Keratinocyte (primary cell): ENCODE measurements at regions not wholly inside any gene's neighbourhood (a gene's known extent, or its start where the extent isn't known, plus 50 kb on each side); places are given as distances from the start of the nearest gene placed in this dataset.

Experiments used
- DNase-seq: peaks from one replicate; pipeline ENCODE4 v3.0.0-alpha.2; 2011; ENCODE audit warnings: low read depth, missing footprints, low spot score
- FAIRE-seq: peaks from 2 replicates; lab custom pipeline; 2011; peaks lifted over from hg19 to GRCh38; lab: Jason Lieb, UNC
- H2AFZ ChIP-seq: 2 replicates; pipeline ENCODE4 v1.6.0; 2012; ENCODE audit warnings: low read length, control low read depth, inconsistent platforms; ENCODE audit not compliant: control insufficient read depth
- H3K27ac ChIP-seq: 2 replicates; pipeline ENCODE4 v1.5.1; 2011; ENCODE audit warnings: low read length; ENCODE audit not compliant: control insufficient read depth, insufficient read depth
- H3K27me3 ChIP-seq: 3 replicates; pipeline ENCODE4 v1.6.0; 2011; ENCODE audit warnings: low read length; ENCODE audit not compliant: control insufficient read depth, insufficient read depth; ENCODE audit errors: extremely low read depth
- H3K36me3 ChIP-seq, 2 experiments: 2 replicates in 1 of 2; 3 replicates in 1 of 2; pipeline ENCODE4 v1.5.1; 2011; ENCODE audit warnings: low read length in 2 of 2, mild to moderate bottlenecking in 1 of 2; ENCODE audit not compliant: control insufficient read depth in 2 of 2, insufficient read depth in 2 of 2; ENCODE audit errors: extremely low read depth in 1 of 2
- H3K4me1 ChIP-seq: 3 replicates; pipeline ENCODE4 v1.5.1; 2011; ENCODE audit warnings: low read length; ENCODE audit not compliant: control insufficient read depth, insufficient read depth; ENCODE audit errors: extremely low read depth
- H3K4me2 ChIP-seq: 3 replicates; pipeline ENCODE4 v1.6.0; 2011; ENCODE audit warnings: low read depth, low read length; ENCODE audit not compliant: control insufficient read depth, insufficient read depth; ENCODE audit errors: extremely low read depth
- H3K4me3 ChIP-seq, 3 experiments: fragments of 200-600 bp in 1 of 3; sonication (generic) in 1 of 3; 2 replicates in 2 of 3; 3 replicates in 1 of 3; pipeline ENCODE4 v1.5.1; 2011 to 2016; ENCODE audit warnings: low read length in 3 of 3, mild to moderate bottlenecking in 3 of 3, control low read depth in 2 of 3, inconsistent platforms in 1 of 3, low read depth in 1 of 3, mixed read lengths in 1 of 3, mixed run types in 1 of 3, moderate library complexity in 1 of 3; ENCODE audit not compliant: control insufficient read depth in 2 of 3, insufficient read depth in 2 of 3; ENCODE audit errors: extremely low read depth in 1 of 3
- H3K79me2 ChIP-seq: 2 replicates; pipeline ENCODE4 v1.6.0; 2012; ENCODE audit warnings: low read length; ENCODE audit not compliant: control insufficient read depth, insufficient read depth
- H3K9ac ChIP-seq: 3 replicates; pipeline ENCODE4 v1.6.0; 2011; ENCODE audit warnings: low read length; ENCODE audit not compliant: control insufficient read depth, insufficient read depth; ENCODE audit errors: extremely low read depth
- H3K9me1 ChIP-seq: 3 replicates; pipeline ENCODE4 v1.6.0; 2011; ENCODE audit warnings: low read length; ENCODE audit not compliant: control insufficient read depth, insufficient read depth; ENCODE audit errors: extremely low read depth
- H3K9me3 ChIP-seq: 2 replicates; pipeline ENCODE4 v1.5.1; 2012; ENCODE audit warnings: low read depth, low read length; ENCODE audit not compliant: control insufficient read depth
- H4K20me1 ChIP-seq: 3 replicates; pipeline ENCODE4 v1.6.0; 2011; ENCODE audit warnings: low read length; ENCODE audit not compliant: control insufficient read depth, insufficient read depth; ENCODE audit errors: extremely low read depth
- CTCF ChIP-seq, 3 experiments: IDR thresholded peaks in 1 of 3; conservative IDR thresholded peaks in 1 of 3; optimal IDR thresholded peaks in 1 of 3; 2 replicates in 2 of 3; 3 replicates in 1 of 3; pipeline versions ENCODE3 to v1.5.1; 2011; ENCODE audit warnings: low read length in 3 of 3, mild to moderate bottlenecking in 3 of 3, moderate library complexity in 2 of 3, control low read depth in 1 of 3, inconsistent platforms in 1 of 3; ENCODE audit not compliant: insufficient read depth in 2 of 3; ENCODE audit errors: extremely low read depth in 1 of 3
- EZH2 ChIP-seq: IDR thresholded peaks from one replicate; pipeline ENCODE4 v1.6.1; 2012; ENCODE audit warnings: inconsistent platforms, mild to moderate bottlenecking, low read length, moderate library complexity
- dilution Hi-C: fragments of 300-500 bp; cut with MboI; formaldehyde crosslinking; loops from one replicate; pipeline ENCODE4 v1.7.0; 2020; ENCODE audit warnings: low sequenced_read_pairs; ENCODE audit not compliant: extremely low pct_ligation_motif_present

- H3K4me1 ChIP-seq = no peaks in the 10 kb centered on the region
- H3K27ac ChIP-seq = no peak overlapping the region
- no peaks in the 10 kb centered on the region for H3K9me1 ChIP-seq
- H2AFZ ChIP-seq = no peak overlapping the region
- dilution Hi-C loops = no loop called here
- no peaks in the 10 kb centered on the region for H3K36me3 ChIP-seq
- H3K4me3 ChIP-seq = no peak overlapping the region
- no peaks in the 10 kb centered on the region for H3K27me3 ChIP-seq
- H4K20me1 ChIP-seq = no peaks in the 10 kb centered on the region
- H3K9me3 ChIP-seq = no peaks in the 10 kb centered on the region
- no peak for TF ChIP-seq CTCF (optimal IDR thresholded peaks at IDR 0.05 in 1 of 3, IDR thresholded peaks at IDR 0.05 in 1 of 3, conservative IDR thresholded peaks at IDR 0.05 in 1 of 3; ENCODE audit: extremely low read depth in 1 of 3, insufficient read depth in 2 of 3, low read length in 3 of 3)
- no peak for TF ChIP-seq EZH2
- FAIRE-seq (no peak), DNase-seq (no peak)
- H3K79me2 ChIP-seq = no peaks in the 10 kb centered on the region
- H3K9ac ChIP-seq = no peak overlapping the region
- H3K4me2 ChIP-seq = no peak overlapping the region
Measured at GRCh38 chr21:19013916-19014315, 610.3 kb upstream of the TMPRSS15 start.

GRCh38 chr21:19018529-19018928 is 614.9 kb upstream of the TMPRSS15 start:
- Histone ChIP-seq H3K4me1 (no peaks in the 10 kb centered on the region), H4K20me1 (no peaks in the 10 kb centered on the region), H3K9me1 (no peaks in the 10 kb centered on the region), H3K9ac (no peak overlapping the region), H3K36me3 (no peaks in the 10 kb centered on the region), H3K27me3 (no peaks in the 10 kb centered on the region), H3K27ac (no peak overlapping the region), H3K79me2 (no peaks in the 10 kb centered on the region), H3K9me3 (no peaks in the 10 kb centered on the region), H2AFZ (no peak overlapping the region), H3K4me3 (no peak overlapping the region), H3K4me2 (no peak overlapping the region)
- TF ChIP-seq CTCF (optimal IDR thresholded peaks at IDR 0.05 in 1 of 3, IDR thresholded peaks at IDR 0.05 in 1 of 3, conservative IDR thresholded peaks at IDR 0.05 in 1 of 3; ENCODE audit: extremely low read depth in 1 of 3, insufficient read depth in 2 of 3, low read length in 3 of 3) = no peak
- TF ChIP-seq EZH2 = no peak
- dilution Hi-C loops = no loop called here
- no peak for DNase-seq
- no peak for FAIRE-seq
